OCI-LY7 (cell line): ENCODE measurements at regions not wholly inside any gene's neighbourhood (a gene's known extent, or its start where the extent isn't known, plus 50 kb on each side); places are given as distances from the start of the nearest gene placed in this dataset.

ENCODE experiments used
- BruUV-seq: library from RNA; stranded (reverse); fragments of 400-500 nt; replicated peaks from 2 replicates; lab custom pipeline; 2021; lab: Mats Ljungman, UMichigan
- CTCF ChIA-PET: fragments of 300-600 bp; sonication (Branson Sonifier 250); formaldehyde crosslinking; loops from one replicate; lab custom pipeline; 2022; ENCODE audit warnings: antibody characterized with exemption; ENCODE audit not compliant: unreplicated experiment; lab: Charles Lee
- POLR2A ChIA-PET: fragments of 300-600 bp; sonication (Branson Sonifier 250); formaldehyde crosslinking; loops from one replicate; lab custom pipeline; 2022; ENCODE audit warnings: antibody characterized with exemption; lab: Charles Lee
- DNase-seq: peaks from one replicate; pipeline ENCODE4 v3.0.0-alpha.2; 2015; ENCODE audit warnings: low spot score
- H2AFZ ChIP-seq: fragments of 200-600 bp; sonication (generic), shearing (Covaris generic); 2 replicates; pipeline ENCODE4 v1.6.1; 2014; ENCODE audit warnings: mild to moderate bottlenecking, antibody characterized with exemption, low read length, moderate library complexity
- H3K27ac ChIP-seq: fragments of 200-600 bp; sonication (generic); 2 replicates; pipeline ENCODE4 v1.5.1; 2014; ENCODE audit warnings: mixed run types, low read depth, mild to moderate bottlenecking, moderate library complexity, low read length, inconsistent platforms; ENCODE audit not compliant: poor library complexity, severe bottlenecking
- H3K36me3 ChIP-seq: fragments of 200-600 bp; sonication (generic); 2 replicates; pipeline ENCODE4 v1.6.1; 2014; ENCODE audit warnings: mild to moderate bottlenecking, antibody characterized with exemption, low read length, moderate library complexity, mixed read lengths; ENCODE audit not compliant: insufficient read depth
- H3K4me1 ChIP-seq: fragments of 200-600 bp; sonication (generic); 2 replicates; pipeline ENCODE4 v1.5.1; 2014; ENCODE audit warnings: mild to moderate bottlenecking, low read length; ENCODE audit not compliant: insufficient read depth, poor library complexity, severe bottlenecking
- H3K4me2 ChIP-seq: fragments of 200-600 bp; sonication (generic); 2 replicates; pipeline ENCODE4 v1.6.1; 2014; ENCODE audit warnings: mild to moderate bottlenecking, low read length
- H3K4me3 ChIP-seq: fragments of 200-600 bp; sonication (generic); 2 replicates; pipeline ENCODE4 v1.5.1; 2014; ENCODE audit warnings: mild to moderate bottlenecking, low read depth, low read length; ENCODE audit not compliant: poor library complexity, severe bottlenecking
- H3K79me2 ChIP-seq: fragments of 200-600 bp; sonication (generic); 2 replicates; pipeline ENCODE4 v1.6.1; 2016; ENCODE audit warnings: low read depth, mild to moderate bottlenecking, low read length, moderate library complexity, mixed read lengths; ENCODE audit not compliant: insufficient read depth
- H3K9me2 ChIP-seq: fragments of 200-600 bp; sonication (generic); 2 replicates; pipeline ENCODE4 v1.6.1; 2016; ENCODE audit warnings: mild to moderate bottlenecking, low read length, mixed read lengths; ENCODE audit not compliant: insufficient read depth
- H3K9me3 ChIP-seq: fragments of 200-600 bp; sonication (generic); 2 replicates; pipeline ENCODE4 v1.6.1; 2014; ENCODE audit warnings: mild to moderate bottlenecking, mixed run types, low read length, mixed read lengths
- H4K20me1 ChIP-seq: fragments of 200-600 bp; sonication (generic); 2 replicates; pipeline ENCODE4 v1.6.1; 2014; ENCODE audit warnings: mild to moderate bottlenecking, antibody characterized with exemption, low read length, moderate library complexity, mixed read lengths; ENCODE audit not compliant: insufficient read depth
- CTCF ChIP-seq: fragments of 200-600 bp; sonication (generic); conservative IDR thresholded peaks from 2 replicates; pipeline ENCODE4 v1.5.1; 2014; ENCODE audit warnings: mild to moderate bottlenecking, antibody characterized with exemption, low read length, moderate library complexity, mixed read lengths
- EZH2phosphoT487 ChIP-seq: fragments of 200-600 bp; sonication (generic); IDR thresholded peaks from 2 replicates; pipeline ENCODE4 v1.6.1; 2018; ENCODE audit warnings: low read depth, borderline replicate concordance, mild to moderate bottlenecking, mixed run types, antibody characterized with exemption, low read length, moderate library complexity, mixed read lengths
- intact Hi-C: fragments of 100-400 bp; cut with micrococcal nuclease; formaldehyde crosslinking; loops from one replicate; pipeline ENCODE4 v1.10.0; 2022; ENCODE audit not compliant: unreplicated experiment

- Histone ChIP-seq H3K4me1 (no peaks in the 10 kb centered on the region), H2AFZ (no peak overlapping the region), H3K4me3 (no peak overlapping the region), H3K9me2 (no peaks in the 10 kb centered on the region), H3K9me3 (no peaks in the 10 kb centered on the region), H3K4me2 (no peak overlapping the region), H3K79me2 (no peaks in the 10 kb centered on the region), H3K36me3 (no peaks in the 10 kb centered on the region), H4K20me1 (no peaks in the 10 kb centered on the region), H3K27ac (no peak overlapping the region)
- CTCF ChIA-PET = no interaction called here
- no TSS peak for BruUV-seq
- POLR2A ChIA-PET = interaction anchor here (1.0 kb wide), 1 partner anchor 14 kb away, joined by 3 read pairs; no protein-coding TSS in a partner anchor
- intact Hi-C loops = no loop called here
- no peak for DNase-seq
- TF ChIP-seq EZH2phosphoT487 = no peak
- TF ChIP-seq CTCF = no peak
These were observed 134.3 kb downstream of the OR2K2 start for GRCh38 chr9:111195766-111196165.

- ChIA-PET POLR2A (no interaction called here), CTCF (no interaction called here)
- H3K27ac ChIP-seq = no peak overlapping the region
- TF ChIP-seq EZH2phosphoT487 (no peak), CTCF (no peak)
- H3K4me2 ChIP-seq = no peak overlapping the region
- no peaks in the 10 kb centered on the region for H3K9me2 ChIP-seq
- H3K4me3 ChIP-seq = no peak overlapping the region
- H3K36me3 ChIP-seq = no peaks in the 10 kb centered on the region
- H2AFZ ChIP-seq = no peak overlapping the region
- no peaks in the 10 kb centered on the region for H4K20me1 ChIP-seq
- intact Hi-C loops = no loop called here
- no TSS peak for BruUV-seq
- H3K9me3 ChIP-seq = no peaks in the 10 kb centered on the region
- no peaks in the 10 kb centered on the region for H3K4me1 ChIP-seq
- no peak for DNase-seq
- no peaks in the 10 kb centered on the region for H3K79me2 ChIP-seq
These were observed 136.9 kb downstream of the OR2K2 start for GRCh38 chr9:111193095-111193494.

- Histone ChIP-seq H3K79me2 (no peaks in the 10 kb centered on the region), H3K4me1 (no peaks in the 10 kb centered on the region), H3K27ac (no peak overlapping the region), H4K20me1 (no peaks in the 10 kb centered on the region), H3K36me3 (no peaks in the 10 kb centered on the region), H3K9me2 (no peaks in the 10 kb centered on the region), H3K4me3 (no peak overlapping the region), H3K9me3 (no peaks in the 10 kb centered on the region), H2AFZ (no peak overlapping the region), H3K4me2 (no peak overlapping the region)
- POLR2A ChIA-PET = no interaction called here
- CTCF ChIA-PET = no interaction called here
- no peak for DNase-seq
- no TSS peak for BruUV-seq
- TF ChIP-seq EZH2phosphoT487 (no peak), CTCF (no peak)
- intact Hi-C loops = no loop called here
These were observed 137.4 kb downstream of the OR2K2 start for GRCh38 chr9:111192650-111193049.
